ENCODE measurements at regions not wholly inside any gene's neighbourhood (a gene's known extent, or its start where the extent isn't known, plus 50 kb on each side); places are given as distances from the start of the nearest gene placed in this dataset.
A peak's percentile ranks its signal among the peaks of the same experiment; 100 is the strongest.
"Not testable (repeated sequence)": the region's sequence is repeated elsewhere in the genome, so short reads cannot be mapped to it uniquely, and the experiment has no call there.

DNA sequence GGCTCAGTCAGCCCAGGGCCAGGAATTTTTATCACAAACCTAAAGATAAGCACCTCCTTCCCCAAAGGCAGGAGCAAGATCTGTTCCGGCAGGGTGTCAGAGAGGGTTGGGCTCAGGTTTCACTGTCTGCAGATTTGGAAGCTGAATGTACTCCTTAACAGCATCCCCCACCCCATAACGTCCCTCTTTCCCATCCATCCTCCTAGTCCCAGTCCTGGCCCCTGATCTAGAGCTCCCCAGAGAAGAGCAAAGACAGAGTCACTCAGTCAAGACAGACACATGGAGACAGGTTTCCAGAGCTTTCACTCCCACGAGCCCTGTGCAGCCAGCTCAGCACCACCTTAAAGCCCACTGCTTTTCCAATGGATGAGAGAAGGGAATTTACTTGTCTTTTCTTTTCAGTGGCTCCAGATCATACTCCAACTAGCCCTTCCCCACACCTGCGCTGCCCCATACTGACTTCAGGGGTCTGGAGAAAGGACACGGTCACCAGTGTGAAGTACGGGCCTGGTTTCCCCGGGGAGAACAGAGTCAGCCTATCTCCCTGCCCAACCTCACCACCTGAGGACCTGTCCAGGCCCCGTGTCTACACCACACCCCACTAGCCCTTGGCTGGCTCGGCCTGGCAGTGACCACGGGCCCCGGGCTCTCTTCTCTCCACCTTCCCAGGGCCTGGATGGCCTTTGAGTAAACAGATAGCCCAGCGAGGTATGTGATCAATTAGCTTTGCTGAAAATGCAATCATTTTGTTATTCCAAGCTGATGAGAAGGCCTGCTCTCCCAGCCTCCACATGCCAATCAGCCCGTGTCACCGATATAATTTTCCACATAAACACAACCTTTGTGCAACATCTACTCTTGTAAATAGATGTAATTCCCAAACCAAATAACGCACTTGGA, 249.1 kb downstream of the FOXD2 start:
- peak; percentile 37 for DNase-seq

DNA sequence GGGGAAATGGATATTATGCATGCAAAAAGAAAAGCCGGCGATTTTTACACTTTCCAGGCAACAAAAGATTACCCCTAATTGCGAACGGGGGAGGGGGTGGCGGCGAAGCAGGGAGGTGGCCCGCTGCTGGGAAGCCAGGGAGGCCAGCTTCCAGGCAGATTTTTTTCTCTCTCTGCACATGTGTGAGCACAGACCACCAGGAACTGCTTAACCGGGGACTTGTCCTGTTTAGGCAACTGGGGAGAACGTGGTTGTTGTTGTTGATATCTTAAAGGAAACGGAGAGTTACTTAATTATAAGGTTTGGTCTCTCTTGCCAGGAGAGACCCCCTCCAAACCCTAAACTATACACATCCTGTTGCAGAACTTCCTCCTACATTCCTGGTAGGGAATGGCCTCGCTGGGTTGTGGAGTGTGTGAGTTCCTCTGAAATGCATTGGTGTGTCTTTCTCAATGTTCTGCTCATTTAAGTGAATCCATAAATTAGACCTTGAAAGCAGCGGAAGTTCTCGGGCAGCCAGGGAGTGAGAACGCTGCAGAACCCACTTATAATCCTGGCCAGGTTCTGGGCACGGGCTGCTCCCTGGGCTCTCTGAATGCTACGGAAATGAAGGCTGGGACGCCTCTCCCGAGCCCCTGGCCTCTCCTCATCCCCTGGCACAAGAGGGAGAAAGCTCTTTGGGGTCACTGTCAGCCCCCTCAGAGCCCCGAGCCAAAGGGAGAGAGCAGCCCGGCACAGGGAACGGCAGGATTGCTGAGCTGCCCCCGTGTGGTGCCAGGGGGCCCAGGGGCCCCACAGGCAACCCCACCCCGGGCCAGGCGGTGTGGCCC, 250.0 kb downstream of the FOXD2 start:
- DNase-seq = peak; percentile 39

DNA sequence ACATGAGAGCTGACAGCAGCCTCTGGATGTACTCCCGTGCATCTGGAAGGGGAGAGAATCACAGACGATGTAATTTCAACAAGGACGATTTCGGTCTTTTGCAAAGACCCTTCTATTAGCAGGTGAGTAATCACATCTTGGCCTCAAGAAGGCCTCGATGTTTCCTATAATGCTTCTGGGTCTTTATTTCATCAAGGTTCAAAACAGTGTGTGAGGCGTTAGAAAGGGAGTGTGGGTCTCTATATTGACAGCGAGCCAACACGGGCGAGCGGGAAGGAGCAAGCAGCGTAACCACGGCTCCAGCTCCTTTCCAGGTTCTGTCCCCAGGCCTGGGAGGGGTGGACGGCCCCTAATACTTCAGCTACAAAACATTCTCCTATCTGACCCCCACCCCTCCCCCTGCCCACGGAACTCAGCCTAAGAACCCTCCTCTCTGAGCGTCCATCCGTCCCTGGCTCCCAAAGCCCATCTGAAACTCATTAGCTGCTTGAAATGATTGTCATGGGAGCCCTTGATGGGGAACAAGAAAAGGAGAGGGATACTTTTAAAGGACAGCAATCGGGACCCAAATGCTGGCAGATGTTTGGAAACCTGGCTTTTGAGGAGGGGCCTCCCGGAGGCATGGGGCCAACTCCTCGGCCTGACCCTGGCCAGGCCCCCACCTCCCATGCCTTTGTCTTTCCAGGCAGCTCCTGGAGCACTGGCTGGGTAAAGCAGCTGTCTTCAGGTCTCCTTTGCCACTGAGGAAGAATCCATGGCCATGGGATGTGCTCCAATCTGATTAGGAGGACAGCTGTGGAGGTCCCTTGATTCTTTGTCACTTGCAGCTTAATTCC, 250.8 kb downstream of the FOXD2 start:
- no peak for DNase-seq

DNA sequence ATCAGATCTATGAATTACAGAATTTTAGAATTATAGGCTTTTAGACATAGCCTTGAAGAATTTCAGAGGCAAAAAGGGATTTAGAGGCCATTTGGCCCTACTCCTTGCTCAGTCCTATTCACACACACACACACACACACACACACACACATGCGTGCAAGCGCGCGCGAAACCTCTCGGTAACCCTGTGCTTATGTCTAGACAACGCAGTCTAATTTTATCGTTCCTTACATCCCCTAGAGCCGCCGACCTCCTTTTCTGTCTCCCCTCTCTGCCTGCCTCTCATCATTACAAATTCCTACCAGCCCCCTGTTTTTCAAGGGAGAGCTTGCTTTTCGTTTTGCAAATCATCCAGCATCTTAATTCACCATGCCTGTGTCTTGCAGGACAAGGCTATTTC, 252.1 kb downstream of the FOXD2 start:
- no peak for DNase-seq

DNA sequence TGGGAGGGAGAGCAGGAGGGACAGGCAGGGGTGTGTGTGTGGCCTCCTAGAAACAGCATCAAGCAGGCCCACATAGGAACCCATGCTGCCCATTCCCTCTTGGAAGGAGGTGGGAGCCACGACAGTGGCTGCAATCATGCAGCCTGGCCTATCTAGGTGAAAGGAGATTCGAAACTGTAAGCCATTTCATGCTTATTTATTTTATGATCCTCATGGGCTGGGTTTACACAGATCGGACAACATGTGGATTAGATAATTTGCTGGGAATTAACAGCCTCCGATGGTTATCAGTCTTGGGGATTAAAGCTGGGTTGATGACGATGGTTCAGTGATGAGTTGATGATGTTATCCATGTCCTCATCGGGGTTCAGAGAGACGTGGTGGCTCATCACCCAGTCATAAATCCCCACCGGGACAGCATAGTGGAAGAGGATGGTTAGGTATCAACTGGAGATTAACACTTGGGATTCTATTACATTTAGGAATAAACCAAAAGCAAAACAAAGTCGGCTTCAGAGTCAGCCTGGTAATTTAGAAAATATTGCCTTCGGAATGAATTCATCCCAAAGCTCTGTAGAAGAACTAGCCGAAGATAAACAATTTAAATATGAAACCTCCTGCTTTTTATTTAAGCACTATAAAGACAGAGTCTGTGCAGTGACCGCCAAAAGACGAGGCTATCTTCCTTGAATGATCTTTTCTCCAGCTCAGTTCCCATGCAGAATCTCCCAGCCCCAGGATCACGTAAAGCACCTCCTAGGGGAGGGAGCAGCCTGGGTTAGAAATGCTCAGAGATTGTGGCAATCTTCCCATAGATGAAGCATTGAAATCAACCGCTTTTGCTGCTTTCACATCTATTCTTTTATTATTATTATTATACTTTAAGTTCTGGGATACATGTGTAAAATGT, 252.8 kb downstream of the FOXD2 start:
- DNase-seq = no peak

DNA sequence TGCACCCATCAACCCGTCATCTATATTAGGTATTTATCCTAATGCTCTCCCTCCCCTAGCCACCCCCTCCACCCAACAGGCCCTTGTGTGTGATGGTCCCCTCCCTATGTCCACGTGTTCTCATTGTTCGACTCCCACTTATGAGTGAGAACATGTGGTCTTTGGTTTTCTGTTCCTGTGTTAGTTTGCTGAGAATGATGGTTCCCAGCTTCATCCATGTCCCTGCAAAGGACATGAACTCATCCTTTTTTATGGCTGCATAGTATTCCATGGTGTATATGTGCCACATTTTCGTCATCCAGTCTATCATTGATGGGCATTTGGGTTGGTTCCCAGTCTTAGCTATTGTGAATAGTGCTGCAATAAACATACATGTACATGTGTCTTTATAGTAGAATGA, 253.4 kb downstream of the FOXD2 start:
- DNase-seq = not testable (repeated sequence)

DNA sequence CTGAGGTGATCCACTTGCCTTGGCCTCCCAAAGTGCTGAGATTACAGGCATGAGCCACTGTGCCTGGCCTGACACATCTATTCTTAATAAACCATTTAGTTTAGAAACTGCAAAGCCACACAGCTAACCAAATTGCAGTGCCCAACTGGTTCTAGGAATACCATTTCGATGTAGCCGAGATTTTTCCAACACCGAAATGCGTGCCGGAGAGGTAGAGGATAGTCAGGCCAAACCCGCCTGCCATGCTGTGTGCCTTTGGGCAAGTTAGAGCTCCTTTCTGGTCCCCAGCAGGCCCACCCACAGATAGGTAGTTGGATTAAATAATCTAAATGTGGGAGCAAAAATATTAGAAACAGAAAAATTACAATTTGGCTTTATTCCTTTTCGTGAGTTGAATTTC, 254.4 kb downstream of the FOXD2 start:
- DNase-seq = no peak

DNA sequence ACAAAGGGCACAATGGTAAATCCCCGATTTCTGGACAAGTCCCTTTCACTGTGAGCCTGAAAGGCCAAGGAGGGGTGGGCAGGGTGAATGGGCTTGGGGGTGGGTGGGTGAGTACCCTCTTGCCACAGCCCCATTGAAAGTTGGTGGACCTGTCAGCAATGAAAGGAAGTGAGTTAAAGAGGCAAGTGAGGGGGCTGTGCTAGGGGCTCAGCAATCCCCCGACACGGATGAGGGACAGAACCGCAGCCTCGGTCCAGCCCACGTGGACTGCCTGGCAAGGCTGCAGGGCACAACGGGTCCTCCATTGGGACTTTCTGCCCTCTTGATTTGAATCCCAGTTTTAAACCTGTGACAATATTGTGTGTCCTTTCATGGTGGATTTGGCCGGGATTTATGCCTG, 255.3 kb downstream of the FOXD2 start:
- DNase-seq = no peak

DNA sequence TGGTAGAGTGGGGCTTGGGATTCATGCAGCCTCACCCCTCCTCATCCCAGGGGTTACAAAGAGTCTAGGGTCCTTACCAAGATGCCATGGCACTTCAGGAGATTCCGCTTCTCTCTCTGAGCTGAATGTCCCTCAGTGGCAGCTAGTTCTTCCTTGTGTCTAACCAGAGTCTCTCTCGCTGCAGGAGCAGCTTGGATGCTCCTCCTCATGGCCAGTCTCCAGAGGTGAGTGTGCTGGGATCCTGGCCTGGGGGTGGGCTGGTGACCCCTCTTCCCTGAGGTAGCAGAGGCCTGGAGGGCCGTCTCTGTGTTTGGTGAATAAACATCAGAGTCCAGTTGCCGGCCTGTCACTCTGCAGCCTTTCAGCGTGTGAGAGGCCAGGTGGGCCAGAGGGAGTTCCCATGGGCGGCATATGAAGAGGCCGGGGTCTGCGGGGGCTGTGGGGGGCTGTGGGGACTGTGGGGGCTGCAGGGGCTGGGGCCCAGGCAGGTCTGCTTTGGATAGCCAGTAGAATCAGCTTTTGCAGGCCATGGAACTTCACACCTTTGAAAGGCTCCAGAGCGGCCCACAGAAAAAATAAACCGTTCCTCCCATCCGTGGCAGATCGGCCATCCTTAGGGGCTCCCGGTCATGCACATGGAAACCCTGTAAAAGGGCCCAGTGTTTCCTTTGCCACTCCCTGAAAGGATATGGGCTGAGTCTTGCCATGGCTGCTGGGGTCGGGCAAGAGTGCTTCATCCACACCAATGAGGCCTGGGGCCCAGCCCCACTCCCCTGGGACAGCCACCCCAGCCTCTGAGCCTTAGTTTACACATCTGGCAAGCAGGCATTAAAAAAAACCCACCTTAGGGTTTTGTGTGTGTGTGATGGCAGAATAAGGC, 256.4 kb downstream of the FOXD2 start:
- DNase-seq = no peak

DNA sequence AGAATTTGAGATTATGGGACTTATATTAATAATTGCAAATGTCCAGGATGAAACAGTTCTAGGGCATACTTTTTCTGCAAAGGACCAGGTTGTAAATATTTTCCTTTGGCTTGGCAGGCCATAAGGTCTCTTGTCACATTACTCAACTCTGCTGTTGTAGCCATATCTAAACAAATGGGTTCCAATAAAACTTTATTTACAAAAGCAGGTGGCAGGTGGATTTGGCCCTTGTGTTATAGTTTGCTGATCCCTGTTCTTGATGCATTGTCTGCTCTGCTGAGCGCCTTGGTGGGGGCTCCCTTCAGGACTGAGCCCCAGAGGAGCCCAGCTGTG, 258.5 kb downstream of the FOXD2 start:
- no peak for DNase-seq

DNA sequence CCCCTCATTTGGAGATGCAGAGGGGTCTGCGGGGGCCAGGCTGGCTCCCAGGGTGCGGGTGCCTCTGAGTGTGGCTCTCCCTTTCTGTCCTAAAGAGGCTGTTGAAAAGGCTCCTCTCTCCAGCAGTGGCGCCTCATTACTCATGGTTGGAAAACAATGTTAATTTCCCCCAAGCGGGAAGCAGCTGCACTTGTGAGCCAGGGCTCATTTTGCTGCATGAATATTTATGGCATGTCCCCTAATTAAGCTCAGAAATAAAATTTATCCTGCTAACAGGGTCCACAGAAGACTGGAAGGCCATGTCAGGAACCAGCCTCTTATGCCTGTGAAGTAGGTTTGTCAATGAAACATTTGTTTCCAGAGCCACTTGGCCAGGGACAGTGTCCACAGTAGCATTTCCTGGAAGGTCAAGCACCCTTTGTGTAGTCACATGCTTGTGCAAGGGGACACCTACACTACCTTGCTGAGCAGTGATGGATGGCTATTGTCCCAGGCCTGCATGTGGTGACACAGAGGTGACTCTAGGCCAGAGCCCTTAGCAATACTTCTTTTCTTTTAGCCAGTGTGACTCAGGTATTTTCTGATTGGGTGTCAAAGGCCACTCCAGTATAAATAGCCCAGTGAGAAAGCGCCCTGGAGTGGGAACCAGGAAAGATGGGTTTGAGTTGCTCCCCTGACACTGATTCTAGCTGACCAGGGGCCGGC, 259.0 kb downstream of the FOXD2 start:
- DNase-seq = no peak

DNA sequence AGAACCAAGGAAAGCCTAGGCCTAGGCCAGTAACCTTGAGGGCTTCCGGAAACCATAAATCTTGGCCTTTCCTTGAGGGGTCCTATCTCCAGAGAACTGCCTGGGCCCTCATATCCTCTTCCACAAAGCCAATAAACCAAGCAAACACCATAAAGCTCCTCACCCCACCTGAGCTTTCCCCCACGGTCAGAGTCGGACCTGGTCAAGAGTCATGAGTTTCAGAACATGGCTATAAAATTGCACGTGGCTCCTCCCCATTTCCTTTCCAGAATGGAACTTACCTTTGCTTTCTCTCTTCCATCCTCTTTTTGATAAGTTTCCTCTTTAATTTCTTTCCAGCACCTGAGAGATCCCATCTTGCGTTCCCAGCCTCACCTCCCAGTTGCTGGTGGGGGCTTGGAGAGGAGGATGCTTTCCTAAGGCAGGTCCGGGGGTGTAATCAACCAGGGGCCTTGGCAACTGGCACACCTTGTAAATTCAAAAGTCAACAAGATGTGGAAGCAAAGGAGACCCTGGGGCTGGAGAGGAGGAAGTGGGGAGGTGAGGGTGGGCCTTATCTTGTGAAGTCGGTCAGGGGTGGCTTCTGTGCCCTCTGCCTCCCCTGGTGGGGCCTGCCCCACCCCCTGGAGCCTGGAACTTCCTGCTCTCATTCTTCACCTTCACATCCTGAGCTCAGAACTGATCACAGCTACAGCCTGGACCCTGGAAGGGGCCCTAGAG, 259.9 kb downstream of the FOXD2 start:
- DNase-seq = no peak

DNA sequence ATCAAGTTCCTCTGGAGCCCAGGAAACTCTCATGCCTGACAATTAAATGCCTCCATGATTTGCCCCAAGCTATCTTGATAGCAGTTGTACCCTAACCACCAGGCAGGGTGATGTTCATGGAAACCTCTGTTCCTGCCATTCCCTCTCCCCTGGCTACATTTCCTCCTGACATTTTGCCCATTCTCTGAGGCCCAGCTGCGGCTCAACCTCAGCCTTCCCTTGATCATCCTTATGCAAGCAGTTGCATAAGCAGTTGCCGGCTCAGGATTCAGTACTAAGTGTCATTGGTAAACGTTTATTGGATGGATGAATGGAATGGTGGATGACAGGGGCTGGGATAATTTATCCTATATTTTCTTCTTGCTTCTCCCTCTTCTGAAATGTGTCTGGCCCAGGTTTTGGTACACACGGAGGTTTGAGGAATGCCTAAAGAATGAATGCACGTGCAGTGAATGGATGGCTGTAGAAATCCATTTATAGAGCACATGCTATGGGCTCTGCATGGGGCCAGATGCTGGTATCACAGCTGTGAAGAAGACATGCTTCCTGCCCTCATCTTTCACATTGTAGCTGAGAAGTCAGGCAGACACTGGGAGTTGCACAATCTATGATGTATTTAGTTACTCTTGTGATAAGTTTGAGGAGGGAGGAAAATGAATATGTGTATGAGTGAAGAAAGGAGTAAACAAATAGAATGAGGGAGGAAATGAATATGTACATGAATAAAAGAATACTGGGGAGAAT, 261.8 kb downstream of the FOXD2 start:
- DNase-seq = no peak

DNA sequence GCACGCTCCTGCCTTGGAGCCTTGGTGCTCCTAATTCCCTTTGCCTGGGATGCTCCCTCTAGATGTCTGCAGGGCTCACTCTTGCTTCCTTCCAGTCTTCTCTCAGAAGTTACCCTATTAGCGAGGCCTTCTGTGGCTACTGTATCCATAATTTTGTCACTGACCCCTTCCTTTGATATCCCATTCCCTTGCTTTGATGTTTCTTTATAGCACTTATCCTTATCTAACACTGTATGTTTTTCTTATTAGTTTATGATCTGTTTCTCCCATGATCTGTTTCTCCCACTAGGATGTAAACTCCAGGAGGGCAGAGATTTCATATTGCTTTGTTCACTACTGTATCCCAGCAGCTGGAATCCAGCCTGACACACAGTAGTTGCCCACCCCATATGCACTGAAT, 263.4 kb downstream of the FOXD2 start:
- DNase-seq = no peak

DNA sequence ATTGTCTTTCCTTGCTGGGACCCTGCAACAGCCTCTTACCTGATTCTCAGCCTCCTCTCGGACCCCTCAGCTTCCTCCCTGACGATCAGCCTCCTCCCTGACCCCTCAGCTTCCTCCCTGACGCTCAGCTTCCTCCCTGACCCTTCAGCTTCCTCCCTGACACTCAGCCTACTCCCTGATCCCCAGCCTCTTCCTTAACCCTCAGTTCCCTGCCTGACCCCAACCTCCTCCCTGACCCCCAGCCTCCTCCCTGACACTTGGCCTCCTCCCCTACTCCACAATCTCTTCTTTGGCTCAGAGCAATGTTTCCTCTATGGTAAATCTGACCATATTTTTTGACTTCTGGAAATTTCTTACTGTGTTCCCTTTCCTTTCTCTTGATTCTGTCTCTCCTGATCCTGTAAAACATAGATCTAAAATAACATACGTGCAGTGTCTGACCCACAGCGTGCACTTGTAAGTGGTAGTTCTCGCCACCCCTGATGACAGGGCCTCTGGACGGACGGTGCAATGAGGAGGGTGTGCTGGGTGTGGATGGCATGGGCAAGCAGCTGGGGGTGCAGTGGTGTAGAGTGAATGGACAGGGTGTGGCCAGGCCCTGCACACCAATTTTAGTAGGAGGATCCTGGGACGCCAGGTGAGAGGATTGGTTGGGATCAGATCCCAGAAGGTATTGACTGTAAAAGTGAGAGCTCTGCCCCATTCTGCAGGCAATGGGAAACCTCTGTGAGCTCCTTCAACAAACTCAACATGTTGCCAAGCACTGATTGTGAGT, 264.1 kb downstream of the FOXD2 start:
- DNase-seq = no peak

DNA sequence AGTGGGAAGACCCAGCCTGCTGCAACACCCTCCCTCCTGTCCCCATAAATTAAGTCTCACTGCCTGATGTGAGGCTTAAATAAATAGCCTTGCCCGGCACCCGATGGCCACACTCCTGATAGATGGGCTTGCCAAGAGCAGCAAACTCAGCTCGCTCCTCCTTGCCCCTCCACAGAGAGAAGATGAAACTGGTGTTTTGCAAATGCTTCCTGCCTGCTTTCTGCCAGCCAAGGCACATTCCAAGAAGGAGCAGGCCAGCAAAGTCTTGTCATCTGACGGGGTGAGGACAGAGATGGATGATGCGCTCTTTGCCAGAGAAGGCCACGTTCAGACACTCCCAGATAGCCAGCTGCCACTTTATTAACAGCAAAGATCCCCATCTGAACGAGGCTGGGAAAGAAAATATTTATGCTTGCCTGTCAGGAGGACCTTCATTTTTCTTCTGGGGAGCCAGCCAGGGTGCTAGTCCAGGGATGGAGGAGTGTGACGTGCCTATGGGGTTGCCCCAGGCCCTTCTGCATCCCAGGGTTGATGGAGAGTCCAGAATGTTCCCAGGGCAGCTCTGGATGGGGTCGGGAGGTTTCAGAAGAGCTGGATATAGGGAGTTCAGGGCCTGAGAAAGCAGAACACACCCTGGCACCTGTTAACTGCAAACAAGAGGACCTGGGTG, 265.4 kb downstream of the FOXD2 start:
- peak; percentile 35 for DNase-seq

DNA sequence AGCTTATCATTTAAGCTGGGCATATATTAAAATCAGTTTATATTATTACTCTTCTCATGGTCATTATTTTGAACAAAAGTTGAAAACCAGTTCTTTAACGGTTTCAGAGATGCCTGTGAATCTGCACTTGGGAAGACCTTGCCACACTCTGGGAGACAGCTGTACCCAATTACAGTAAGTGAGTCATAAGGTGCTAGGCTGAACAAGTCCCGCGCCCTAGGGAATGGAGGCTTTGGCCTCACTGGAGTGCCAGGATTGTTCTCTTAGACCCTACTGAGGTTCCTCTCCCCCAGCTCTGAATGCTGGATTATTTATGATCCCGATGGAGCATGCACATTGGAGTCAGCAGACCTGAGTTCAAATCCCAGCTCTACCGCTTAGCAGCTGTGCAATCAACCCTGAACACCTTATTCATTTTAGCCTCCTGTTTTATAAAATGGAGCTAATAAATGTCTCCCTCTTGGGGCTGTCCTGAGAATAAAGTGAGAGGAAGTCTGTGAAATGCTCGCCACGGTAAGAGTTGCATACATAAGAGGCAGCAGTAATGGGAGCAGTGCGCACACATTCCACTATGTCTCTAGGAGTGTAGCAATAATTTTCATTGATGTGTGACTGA, 266.2 kb downstream of the FOXD2 start:
- DNase-seq = no peak

Measured in right kidney (tissue), 1 donor.